ENCODE measurements at regions not wholly inside any gene's neighbourhood (a gene's known extent, or its start where the extent isn't known, plus 50 kb on each side); places are given as distances from the start of the nearest gene placed in this dataset.

DNA sequence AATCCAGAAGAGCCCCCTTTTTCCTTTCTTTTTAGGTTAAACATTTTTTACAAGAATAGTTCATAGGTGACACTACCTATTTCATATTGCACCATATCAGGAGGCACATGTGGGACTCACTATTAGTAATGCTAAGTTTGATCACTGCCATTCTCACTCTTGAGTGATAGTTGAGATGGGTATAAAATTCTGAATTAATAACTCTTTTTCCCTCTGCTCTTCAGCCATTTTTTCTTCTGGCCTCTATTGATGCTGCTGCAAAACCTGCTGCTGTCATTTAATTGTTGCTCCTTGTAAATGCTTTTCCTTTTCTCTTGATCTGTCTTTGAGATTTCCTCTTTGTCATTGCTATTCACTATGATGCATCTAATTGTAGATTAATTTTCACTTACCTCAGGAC lies 482.0 kb downstream of the MID1IP1 start:
- ChIA-PET POLR2A (no interaction called here), CTCF (no interaction called here)
- Mint-ChIP-seq H3K4me3 (no peak overlapping the region), H3K27ac (no peak overlapping the region), H3K4me1 (no peaks in the 10 kb centered on the region), H3K27me3 (no peaks in the 10 kb centered on the region), H3K9me3 (peaks cover 7% of the 10 kb centered on the region), H3K36me3 (ENCODE audit: low read depth) (peaks cover 5% of the 10 kb centered on the region)
- DNase-seq (no peak), ATAC-seq (ENCODE audit: low read depth) (no peak)
- intact Hi-C loops (cut with micrococcal nuclease): no loop called here
- TF ChIP-seq, protein P1, sequence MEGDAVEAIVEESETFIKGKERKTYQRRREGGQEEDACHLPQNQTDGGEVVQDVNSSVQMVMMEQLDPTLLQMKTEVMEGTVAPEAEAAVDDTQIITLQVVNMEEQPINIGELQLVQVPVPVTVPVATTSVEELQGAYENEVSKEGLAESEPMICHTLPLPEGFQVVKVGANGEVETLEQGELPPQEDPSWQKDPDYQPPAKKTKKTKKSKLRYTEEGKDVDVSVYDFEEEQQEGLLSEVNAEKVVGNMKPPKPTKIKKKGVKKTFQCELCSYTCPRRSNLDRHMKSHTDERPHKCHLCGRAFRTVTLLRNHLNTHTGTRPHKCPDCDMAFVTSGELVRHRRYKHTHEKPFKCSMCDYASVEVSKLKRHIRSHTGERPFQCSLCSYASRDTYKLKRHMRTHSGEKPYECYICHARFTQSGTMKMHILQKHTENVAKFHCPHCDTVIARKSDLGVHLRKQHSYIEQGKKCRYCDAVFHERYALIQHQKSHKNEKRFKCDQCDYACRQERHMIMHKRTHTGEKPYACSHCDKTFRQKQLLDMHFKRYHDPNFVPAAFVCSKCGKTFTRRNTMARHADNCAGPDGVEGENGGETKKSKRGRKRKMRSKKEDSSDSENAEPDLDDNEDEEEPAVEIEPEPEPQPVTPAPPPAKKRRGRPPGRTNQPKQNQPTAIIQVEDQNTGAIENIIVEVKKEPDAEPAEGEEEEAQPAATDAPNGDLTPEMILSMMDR (IDR thresholded peaks at IDR 0.05): no peak

DNA sequence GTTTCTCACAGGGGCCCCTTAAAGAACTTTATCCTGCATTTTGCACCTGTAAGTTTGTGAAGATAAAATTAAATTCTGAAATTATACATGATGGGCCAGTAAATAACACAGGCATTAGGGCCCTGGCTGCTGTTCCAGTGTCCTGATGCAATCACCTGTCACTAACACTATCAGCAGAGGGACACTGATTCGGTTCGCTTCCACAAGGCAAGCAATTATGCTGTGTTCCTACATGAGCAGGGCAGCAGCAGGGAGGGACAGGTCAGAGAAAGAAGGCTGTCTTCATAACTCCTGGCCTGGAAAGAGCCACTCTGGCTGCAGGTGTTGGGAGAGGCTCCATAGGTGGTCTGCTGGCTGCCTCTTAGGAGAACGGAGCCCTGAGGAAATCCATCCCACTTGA lies 487.3 kb downstream of the MID1IP1 start:
- Mint-ChIP-seq H3K4me1 (peaks cover 16% of the 10 kb centered on the region), H3K9me3 (peaks cover 3% of the 10 kb centered on the region), H3K4me3 (no peak overlapping the region), H3K36me3 (ENCODE audit: low read depth) (peaks cover under 1% of the 10 kb centered on the region), H3K27me3 (no peaks in the 10 kb centered on the region), H3K27ac (no peak overlapping the region)
- ChIA-PET POLR2A (no interaction called here), CTCF (no interaction called here)
- ATAC-seq (ENCODE audit: low read depth): no peak
- TF ChIP-seq, protein P1 (IDR thresholded peaks at IDR 0.05): no peak
- no peak for DNase-seq
- intact Hi-C loops (cut with micrococcal nuclease): no loop called here

DNA sequence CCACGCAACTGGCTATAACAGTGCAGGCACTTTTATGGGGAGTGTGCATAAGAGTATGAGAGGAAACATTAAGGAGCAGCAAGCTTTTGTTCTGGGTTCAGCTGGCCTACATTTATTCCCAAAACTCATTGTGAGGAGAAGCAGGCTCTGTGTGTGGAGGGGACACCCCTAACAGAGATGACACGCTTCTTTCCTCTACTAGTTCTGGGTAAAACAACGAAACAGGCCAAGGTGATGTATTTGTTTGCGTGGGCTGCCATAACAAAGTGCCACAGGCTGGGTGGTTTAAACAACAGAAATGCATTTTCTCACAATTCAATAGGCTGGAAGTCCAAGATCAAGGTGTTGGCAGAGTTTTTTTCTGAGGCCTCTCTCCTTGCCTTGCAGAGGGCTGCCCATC lies 488.6 kb downstream of the MID1IP1 start:
- ATAC-seq (ENCODE audit: low read depth) (no peak), DNase-seq (no peak)
- CTCF ChIA-PET: no interaction called here
- Mint-ChIP-seq H3K4me1 (peaks cover 27% of the 10 kb centered on the region), H3K4me3 (no peak overlapping the region), H3K27ac (no peak overlapping the region), H3K36me3 (ENCODE audit: low read depth) (no peaks in the 10 kb centered on the region), H3K9me3 (no peaks in the 10 kb centered on the region), H3K27me3 (no peaks in the 10 kb centered on the region)
- POLR2A ChIA-PET: no interaction called here
- intact Hi-C loops (cut with micrococcal nuclease): no loop called here
- TF ChIP-seq, protein P1 (IDR thresholded peaks at IDR 0.05): no peak

DNA sequence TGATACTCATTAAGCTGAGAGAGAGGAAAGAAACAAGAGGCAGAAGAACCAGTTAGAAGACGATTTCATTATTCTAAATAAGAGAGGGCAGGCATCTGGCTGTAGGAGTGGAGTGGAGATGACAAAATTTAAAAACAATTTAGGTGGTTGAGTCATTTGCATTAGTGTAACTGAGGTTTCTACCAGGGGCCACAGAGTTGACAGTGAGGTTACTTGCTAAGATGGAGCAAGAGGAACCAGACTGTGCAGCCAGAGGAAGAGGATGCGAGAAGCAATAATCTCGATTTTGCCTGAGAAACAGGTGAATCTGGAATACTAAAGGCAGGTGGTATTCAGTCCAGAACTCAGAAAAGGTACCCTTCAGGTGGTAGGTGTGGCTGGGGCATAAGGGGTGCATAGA lies 491.9 kb downstream of the MID1IP1 start:
- TF ChIP-seq, protein P1 (IDR thresholded peaks at IDR 0.05): no peak

DNA sequence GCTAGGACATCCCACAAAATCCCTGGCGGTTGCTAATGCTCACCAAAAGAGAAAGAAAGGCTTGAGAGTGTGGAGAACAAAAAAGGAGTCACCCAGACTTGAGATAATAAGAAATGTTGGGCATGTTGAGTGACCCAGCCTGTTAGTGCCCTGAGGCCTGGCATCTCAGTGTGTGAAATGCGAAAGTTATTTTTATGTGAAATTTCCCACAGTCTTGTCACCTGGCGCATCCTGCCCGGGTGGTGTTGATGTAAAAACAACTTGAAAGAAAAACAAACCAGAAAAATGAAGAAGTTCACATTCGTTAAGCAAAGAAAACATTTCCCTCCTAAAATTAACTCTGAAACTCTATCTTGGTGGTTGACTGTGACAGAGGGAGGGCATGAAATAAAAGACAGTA lies 495.2 kb downstream of the MID1IP1 start:
- ChIA-PET POLR2A (no interaction called here), CTCF (no interaction called here)
- H3K4me1 Mint-ChIP-seq: peaks cover 61% of the 10 kb centered on the region
- no peak for ATAC-seq (ENCODE audit: low read depth)
- H3K36me3 Mint-ChIP-seq (ENCODE audit: low read depth): peaks cover 2% of the 10 kb centered on the region
- TF ChIP-seq, protein P1 (IDR thresholded peaks at IDR 0.05): no peak
- peaks cover 8% of the 10 kb centered on the region for H3K27me3 Mint-ChIP-seq
- H3K27ac Mint-ChIP-seq: peak overlapping the region; percentile 66
- H3K9me3 Mint-ChIP-seq: no peaks in the 10 kb centered on the region
- intact Hi-C loops (cut with micrococcal nuclease): no loop called here
- H3K4me3 Mint-ChIP-seq: peak overlapping the region; percentile 38
- DNase-seq: no peak

More for the DNA sequence above, 491.9 kb downstream of the MID1IP1 start:
- H3K27ac Mint-ChIP-seq: no peak overlapping the region
- peaks cover 43% of the 10 kb centered on the region for H3K4me1 Mint-ChIP-seq
- no peak overlapping the region for H3K4me3 Mint-ChIP-seq
- ChIA-PET CTCF (no interaction called here), POLR2A (interaction anchor here (0.6 kb wide), 1 partner anchor 36 kb away, joined by 3 read pairs; no protein-coding TSS in a partner anchor)
- no peak for DNase-seq
- no peak for ATAC-seq (ENCODE audit: low read depth)
- H3K9me3 Mint-ChIP-seq: no peaks in the 10 kb centered on the region
- intact Hi-C loops (cut with micrococcal nuclease): no loop called here
- H3K36me3 Mint-ChIP-seq (ENCODE audit: low read depth): peaks cover 2% of the 10 kb centered on the region
- H3K27me3 Mint-ChIP-seq: peaks cover 6% of the 10 kb centered on the region
